K562 (cell line): ENCODE measurements at regions not wholly inside any gene's neighbourhood (a gene's known extent, or its start where the extent isn't known, plus 50 kb on each side); places are given as distances from the start of the nearest gene placed in this dataset.

Experiments used
- GTF2E2 ChIP-seq: fragments of 200-800 bp; sonication (Bioruptor generic); IDR thresholded peaks from 2 replicates; pipeline ENCODE4 v1.6.1; 2016; ENCODE audit warnings: missing genetic modification characterization, missing compliant biosample characterization
- RBM25 ChIP-seq: fragments of 200-400 bp; formaldehyde crosslinking; IDR thresholded peaks from 2 replicates; pipeline ENCODE4 v1.6.1; 2018; ENCODE audit warnings: low read length, low read depth, moderate library complexity; ENCODE audit not compliant: severe bottlenecking
- TAF9B ChIP-seq: fragments of 450-650 bp; IDR thresholded peaks from 2 replicates; pipeline ENCODE4 v1.6.1; 2018; ENCODE audit warnings: mild to moderate bottlenecking; ENCODE audit not compliant: partially characterized antibody
- TGIF2 ChIP-seq: sonication (generic); formaldehyde crosslinking; IDR thresholded peaks from 2 replicates; pipeline ENCODE4 v1.8.1; 2022; ENCODE audit warnings: mild to moderate bottlenecking, missing genetic modification reagents, moderate library complexity
- ZNF174 ChIP-seq: fragments of 250-450 bp; sonication (Bioruptor Pico); IDR thresholded peaks from 2 replicates; pipeline ENCODE4 v1.4.0; 2020; ENCODE audit warnings: mild to moderate bottlenecking
- ZNF324 ChIP-seq: fragments of 250-450 bp; sonication (Bioruptor Pico); IDR thresholded peaks from 2 replicates; pipeline ENCODE4 v1.4.0; 2020; ENCODE audit warnings: mild to moderate bottlenecking
- ZNF408 ChIP-seq: fragments of 250-450 bp; sonication (Bioruptor Pico); IDR thresholded peaks from 2 replicates; pipeline ENCODE4 v1.4.0; 2020; ENCODE audit warnings: low read depth, mild to moderate bottlenecking, moderate library complexity
- TF ChIP-seq, protein P1 (sequence below): sonication (generic); formaldehyde crosslinking; IDR thresholded peaks from 2 replicates; pipeline ENCODE4 v1.8.0; 2022; ENCODE audit warnings: missing genetic modification reagents, mild to moderate bottlenecking, moderate library complexity, borderline replicate concordance
- TF ChIP-seq, protein P2 (sequence below): sonication (generic); formaldehyde crosslinking; IDR thresholded peaks from 2 replicates; pipeline ENCODE4 v1.5.0; 2020; ENCODE audit warnings: missing genetic modification reagents
- TF ChIP-seq, protein P3 (sequence below): fragments of 250-450 bp; sonication (Bioruptor Pico); IDR thresholded peaks from 2 replicates; pipeline ENCODE4 v1.4.0; 2020
- TF ChIP-seq, protein P4 (sequence below): sonication (generic); formaldehyde crosslinking; IDR thresholded peaks from 2 replicates; pipeline ENCODE4 v1.9.0; 2022; ENCODE audit warnings: mild to moderate bottlenecking, missing genetic modification reagents
- TF ChIP-seq, protein P5 (sequence below): fragments of 250-450 bp; sonication (Bioruptor Pico); IDR thresholded peaks from 2 replicates; pipeline ENCODE4 v1.6.1; 2021; ENCODE audit warnings: mild to moderate bottlenecking
- TF ChIP-seq, protein P6 (sequence below): sonication (generic); formaldehyde crosslinking; IDR thresholded peaks from 2 replicates; pipeline ENCODE4 v1.8.0; 2023; ENCODE audit warnings: mild to moderate bottlenecking, missing genetic modification reagents
- TF ChIP-seq, protein P7 (sequence below): fragments of 150-350 bp; conservative IDR thresholded peaks from 2 replicates; pipeline ENCODE4 v1.6.1; 2014; ENCODE audit warnings: low read length

DNA sequence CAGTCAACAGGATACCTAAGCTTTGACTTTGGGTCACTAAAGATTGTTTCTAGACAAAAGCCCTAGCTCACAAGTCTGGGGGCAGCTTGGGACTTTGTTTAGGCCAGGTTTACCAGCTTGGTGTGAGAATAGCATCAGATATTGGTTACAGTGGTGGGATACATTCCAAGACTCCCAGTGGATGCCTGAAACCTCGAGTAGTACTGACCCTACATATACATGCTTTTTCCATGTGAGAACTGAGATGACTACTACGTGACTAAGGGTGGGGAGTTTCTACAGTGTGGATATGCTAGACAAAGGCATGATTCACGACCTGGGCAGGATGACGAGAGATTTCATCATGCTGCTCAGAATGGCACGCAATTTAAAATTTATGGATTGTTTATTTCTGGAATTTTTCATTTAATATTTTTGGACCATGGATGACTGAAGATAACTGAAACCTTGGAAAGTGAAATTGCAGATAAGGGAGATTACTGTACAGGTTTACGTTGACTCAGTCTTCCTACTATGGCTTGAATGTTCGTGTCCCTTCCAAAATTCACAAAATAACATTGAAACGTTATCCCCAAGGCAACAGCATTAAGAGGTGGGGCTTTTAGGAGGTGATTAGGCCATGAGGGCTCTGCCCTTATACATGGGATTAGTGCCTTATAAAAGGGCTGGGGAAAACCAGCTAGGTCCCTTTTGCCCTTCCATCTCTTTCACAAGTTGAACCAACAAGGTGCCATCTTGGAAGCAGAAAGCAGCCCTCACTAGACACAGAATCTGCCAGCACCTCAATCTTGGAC, 50.2 kb upstream of the CTAGE1 start (continued):
- TF ChIP-seq, protein P1, sequence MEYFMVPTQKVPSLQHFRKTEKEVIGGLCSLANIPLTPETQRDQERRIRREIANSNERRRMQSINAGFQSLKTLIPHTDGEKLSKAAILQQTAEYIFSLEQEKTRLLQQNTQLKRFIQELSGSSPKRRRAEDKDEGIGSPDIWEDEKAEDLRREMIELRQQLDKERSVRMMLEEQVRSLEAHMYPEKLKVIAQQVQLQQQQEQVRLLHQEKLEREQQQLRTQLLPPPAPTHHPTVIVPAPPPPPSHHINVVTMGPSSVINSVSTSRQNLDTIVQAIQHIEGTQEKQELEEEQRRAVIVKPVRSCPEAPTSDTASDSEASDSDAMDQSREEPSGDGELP (CRISPR knock-in tag) = peak; percentile 20; the same call in 1 of the 2 replicates
- TF ChIP-seq, protein P2, sequence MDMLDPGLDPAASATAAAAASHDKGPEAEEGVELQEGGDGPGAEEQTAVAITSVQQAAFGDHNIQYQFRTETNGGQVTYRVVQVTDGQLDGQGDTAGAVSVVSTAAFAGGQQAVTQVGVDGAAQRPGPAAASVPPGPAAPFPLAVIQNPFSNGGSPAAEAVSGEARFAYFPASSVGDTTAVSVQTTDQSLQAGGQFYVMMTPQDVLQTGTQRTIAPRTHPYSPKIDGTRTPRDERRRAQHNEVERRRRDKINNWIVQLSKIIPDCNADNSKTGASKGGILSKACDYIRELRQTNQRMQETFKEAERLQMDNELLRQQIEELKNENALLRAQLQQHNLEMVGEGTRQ (CRISPR knock-in tag) = no peak
- TF ChIP-seq, protein P3, sequence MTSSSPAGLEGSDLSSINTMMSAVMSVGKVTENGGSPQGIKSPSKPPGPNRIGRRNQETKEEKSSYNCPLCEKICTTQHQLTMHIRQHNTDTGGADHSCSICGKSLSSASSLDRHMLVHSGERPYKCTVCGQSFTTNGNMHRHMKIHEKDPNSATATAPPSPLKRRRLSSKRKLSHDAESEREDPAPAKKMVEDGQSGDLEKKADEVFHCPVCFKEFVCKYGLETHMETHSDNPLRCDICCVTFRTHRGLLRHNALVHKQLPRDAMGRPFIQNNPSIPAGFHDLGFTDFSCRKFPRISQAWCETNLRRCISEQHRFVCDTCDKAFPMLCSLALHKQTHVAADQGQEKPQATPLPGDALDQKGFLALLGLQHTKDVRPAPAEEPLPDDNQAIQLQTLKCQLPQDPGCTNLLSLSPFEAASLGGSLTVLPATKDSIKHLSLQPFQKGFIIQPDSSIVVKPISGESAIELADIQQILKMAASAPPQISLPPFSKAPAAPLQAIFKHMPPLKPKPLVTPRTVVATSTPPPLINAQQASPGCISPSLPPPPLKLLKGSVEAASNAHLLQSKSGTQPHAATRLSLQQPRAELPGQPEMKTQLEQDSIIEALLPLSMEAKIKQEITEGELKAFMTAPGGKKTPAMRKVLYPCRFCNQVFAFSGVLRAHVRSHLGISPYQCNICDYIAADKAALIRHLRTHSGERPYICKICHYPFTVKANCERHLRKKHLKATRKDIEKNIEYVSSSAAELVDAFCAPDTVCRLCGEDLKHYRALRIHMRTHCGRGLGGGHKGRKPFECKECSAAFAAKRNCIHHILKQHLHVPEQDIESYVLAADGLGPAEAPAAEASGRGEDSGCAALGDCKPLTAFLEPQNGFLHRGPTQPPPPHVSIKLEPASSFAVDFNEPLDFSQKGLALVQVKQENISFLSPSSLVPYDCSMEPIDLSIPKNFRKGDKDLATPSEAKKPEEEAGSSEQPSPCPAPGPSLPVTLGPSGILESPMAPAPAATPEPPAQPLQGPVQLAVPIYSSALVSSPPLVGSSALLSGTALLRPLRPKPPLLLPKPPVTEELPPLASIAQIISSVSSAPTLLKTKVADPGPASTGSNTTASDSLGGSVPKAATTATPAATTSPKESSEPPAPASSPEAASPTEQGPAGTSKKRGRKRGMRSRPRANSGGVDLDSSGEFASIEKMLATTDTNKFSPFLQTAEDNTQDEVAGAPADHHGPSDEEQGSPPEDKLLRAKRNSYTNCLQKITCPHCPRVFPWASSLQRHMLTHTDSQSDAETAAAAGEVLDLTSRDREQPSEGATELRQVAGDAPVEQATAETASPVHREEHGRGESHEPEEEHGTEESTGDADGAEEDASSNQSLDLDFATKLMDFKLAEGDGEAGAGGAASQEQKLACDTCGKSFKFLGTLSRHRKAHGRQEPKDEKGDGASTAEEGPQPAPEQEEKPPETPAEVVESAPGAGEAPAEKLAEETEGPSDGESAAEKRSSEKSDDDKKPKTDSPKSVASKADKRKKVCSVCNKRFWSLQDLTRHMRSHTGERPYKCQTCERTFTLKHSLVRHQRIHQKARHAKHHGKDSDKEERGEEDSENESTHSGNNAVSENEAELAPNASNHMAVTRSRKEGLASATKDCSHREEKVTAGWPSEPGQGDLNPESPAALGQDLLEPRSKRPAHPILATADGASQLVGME (CRISPR knock-in tag) = peak; percentile 90
- TF ChIP-seq, protein P4, sequence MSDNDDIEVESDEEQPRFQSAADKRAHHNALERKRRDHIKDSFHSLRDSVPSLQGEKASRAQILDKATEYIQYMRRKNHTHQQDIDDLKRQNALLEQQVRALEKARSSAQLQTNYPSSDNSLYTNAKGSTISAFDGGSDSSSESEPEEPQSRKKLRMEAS = peak; percentile 37; the same call in 1 of the 2 replicates
- TF ChIP-seq TGIF2 (CRISPR knock-in tag) = no peak
- no peak for TF ChIP-seq ZNF174 (CRISPR knock-in tag)
- no peak for TF ChIP-seq TAF9B
- peak; percentile 42 for TF ChIP-seq ZNF324 (CRISPR knock-in tag)
- TF ChIP-seq ZNF408 (CRISPR knock-in tag) = no peak
- TF ChIP-seq GTF2E2 = no peak; the same call in 1 of the 2 replicates
- TF ChIP-seq, protein P5, sequence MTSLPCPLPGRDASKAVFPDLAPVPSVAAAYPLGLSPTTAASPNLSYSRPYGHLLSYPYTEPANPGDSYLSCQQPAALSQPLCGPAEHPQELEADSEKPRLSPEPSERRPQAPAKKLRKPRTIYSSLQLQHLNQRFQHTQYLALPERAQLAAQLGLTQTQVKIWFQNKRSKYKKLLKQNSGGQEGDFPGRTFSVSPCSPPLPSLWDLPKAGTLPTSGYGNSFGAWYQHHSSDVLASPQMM (CRISPR knock-in tag) = no peak
- no peak for TF ChIP-seq RBM25
- TF ChIP-seq, protein P6, sequence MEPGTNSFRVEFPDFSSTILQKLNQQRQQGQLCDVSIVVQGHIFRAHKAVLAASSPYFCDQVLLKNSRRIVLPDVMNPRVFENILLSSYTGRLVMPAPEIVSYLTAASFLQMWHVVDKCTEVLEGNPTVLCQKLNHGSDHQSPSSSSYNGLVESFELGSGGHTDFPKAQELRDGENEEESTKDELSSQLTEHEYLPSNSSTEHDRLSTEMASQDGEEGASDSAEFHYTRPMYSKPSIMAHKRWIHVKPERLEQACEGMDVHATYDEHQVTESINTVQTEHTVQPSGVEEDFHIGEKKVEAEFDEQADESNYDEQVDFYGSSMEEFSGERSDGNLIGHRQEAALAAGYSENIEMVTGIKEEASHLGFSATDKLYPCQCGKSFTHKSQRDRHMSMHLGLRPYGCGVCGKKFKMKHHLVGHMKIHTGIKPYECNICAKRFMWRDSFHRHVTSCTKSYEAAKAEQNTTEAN (CRISPR knock-in tag) = no peak
- TF ChIP-seq, protein P7, sequence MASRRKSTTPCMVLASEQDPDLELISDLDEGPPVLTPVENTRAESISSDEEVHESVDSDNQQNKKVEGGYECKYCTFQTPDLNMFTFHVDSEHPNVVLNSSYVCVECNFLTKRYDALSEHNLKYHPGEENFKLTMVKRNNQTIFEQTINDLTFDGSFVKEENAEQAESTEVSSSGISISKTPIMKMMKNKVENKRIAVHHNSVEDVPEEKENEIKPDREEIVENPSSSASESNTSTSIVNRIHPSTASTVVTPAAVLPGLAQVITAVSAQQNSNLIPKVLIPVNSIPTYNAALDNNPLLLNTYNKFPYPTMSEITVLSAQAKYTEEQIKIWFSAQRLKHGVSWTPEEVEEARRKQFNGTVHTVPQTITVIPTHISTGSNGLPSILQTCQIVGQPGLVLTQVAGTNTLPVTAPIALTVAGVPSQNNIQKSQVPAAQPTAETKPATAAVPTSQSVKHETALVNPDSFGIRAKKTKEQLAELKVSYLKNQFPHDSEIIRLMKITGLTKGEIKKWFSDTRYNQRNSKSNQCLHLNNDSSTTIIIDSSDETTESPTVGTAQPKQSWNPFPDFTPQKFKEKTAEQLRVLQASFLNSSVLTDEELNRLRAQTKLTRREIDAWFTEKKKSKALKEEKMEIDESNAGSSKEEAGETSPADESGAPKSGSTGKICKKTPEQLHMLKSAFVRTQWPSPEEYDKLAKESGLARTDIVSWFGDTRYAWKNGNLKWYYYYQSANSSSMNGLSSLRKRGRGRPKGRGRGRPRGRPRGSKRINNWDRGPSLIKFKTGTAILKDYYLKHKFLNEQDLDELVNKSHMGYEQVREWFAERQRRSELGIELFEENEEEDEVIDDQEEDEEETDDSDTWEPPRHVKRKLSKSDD = no peak
